ENCODE measurements at regions not wholly inside any gene's neighbourhood (a gene's known extent, or its start where the extent isn't known, plus 50 kb on each side); places are given as distances from the start of the nearest gene placed in this dataset.

DNA sequence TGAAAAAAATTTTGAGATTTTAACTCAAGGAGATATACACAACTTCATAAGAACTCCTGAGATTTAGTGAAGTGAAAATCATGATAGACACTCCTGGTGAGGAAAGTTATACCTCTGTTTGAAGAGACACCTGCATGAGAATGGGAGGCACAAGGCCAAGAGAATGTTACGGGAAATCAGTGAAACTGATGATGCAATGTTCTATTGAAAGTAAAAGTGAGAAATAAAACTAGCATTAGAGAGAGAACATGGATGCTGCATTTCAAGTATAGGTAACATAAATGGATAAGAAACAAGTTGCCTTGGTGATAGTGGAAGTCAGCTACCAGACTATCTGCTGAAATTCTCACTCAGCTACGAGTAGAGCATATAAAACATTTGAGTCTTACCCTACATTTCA, 562.1 kb upstream of the FANCL start:
- TF ChIP-seq, protein P1, sequence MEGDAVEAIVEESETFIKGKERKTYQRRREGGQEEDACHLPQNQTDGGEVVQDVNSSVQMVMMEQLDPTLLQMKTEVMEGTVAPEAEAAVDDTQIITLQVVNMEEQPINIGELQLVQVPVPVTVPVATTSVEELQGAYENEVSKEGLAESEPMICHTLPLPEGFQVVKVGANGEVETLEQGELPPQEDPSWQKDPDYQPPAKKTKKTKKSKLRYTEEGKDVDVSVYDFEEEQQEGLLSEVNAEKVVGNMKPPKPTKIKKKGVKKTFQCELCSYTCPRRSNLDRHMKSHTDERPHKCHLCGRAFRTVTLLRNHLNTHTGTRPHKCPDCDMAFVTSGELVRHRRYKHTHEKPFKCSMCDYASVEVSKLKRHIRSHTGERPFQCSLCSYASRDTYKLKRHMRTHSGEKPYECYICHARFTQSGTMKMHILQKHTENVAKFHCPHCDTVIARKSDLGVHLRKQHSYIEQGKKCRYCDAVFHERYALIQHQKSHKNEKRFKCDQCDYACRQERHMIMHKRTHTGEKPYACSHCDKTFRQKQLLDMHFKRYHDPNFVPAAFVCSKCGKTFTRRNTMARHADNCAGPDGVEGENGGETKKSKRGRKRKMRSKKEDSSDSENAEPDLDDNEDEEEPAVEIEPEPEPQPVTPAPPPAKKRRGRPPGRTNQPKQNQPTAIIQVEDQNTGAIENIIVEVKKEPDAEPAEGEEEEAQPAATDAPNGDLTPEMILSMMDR (IDR thresholded peaks at IDR 0.05; ENCODE audit: borderline replicate concordance, extremely low read depth, low read length, poor library complexity, severe bottlenecking): no peak
- no peak for TF ChIP-seq EZH2 (IDR thresholded peaks at IDR 0.05; ENCODE audit: borderline replicate concordance, low read depth, low read length, severe bottlenecking)
